HepG2 (cell line): ENCODE measurements at regions not wholly inside any gene's neighbourhood (a gene's known extent, or its start where the extent isn't known, plus 50 kb on each side); places are given as distances from the start of the nearest gene placed in this dataset.

Experiments used
- ATAC-seq: fragments of 200-7000 bp; cut with Tn5 transposase; 3 replicates; pipeline ENCODE4 v1.9.1; 2020; ENCODE audit warnings: mild to moderate bottlenecking, moderate library complexity
- BruUV-seq: library from RNA; stranded (reverse); fragments of 400-500 nt; replicated peaks from 2 replicates; lab custom pipeline; 2021; lab: Mats Ljungman, UMichigan
- CTCF ChIA-PET: fragments of 300-600 bp; formaldehyde crosslinking; extraction: SDS; loops from one replicate; lab custom pipeline; 2021; ENCODE audit warnings: low total read pairs, inconsistent platforms, low intra/inter-chr PET ratio; lab: Yijun Ruan, JAX
- POLR2A ChIA-PET: fragments of 350-600 bp; sonication (Branson Sonifier 250); formaldehyde crosslinking; loops from one replicate; lab custom pipeline; 2020; ENCODE audit warnings: antibody characterized with exemption, inconsistent platforms; lab: Yijun Ruan, JAX
- DNase-seq: peaks from one replicate; pipeline ENCODE4 v3.0.0-alpha.2; 2015; ENCODE audit warnings: low spot score
- FAIRE-seq: peaks from 3 replicates; lab custom pipeline; 2011; peaks lifted over from hg19 to GRCh38; lab: Jason Lieb, UNC
- H2AFZ ChIP-seq: one replicate; pipeline ENCODE4 v1.6.1; 2011; ENCODE audit warnings: low read length, inconsistent platforms
- H3K27ac ChIP-seq: fragments of 300-600 bp; 3 replicates; pipeline ENCODE4 v1.8.0; 2011; ENCODE audit warnings: mixed run types, mild to moderate bottlenecking, mixed read lengths, low read length, inconsistent platforms; ENCODE audit not compliant: insufficient read depth; ENCODE audit errors: extremely low read length
- H3K27me3 ChIP-seq, 2 experiments: fragments of 200-600 bp in 1 of 2; 2 replicates in 1 of 2; 3 replicates in 1 of 2; pipeline versions ENCODE4 v1.6.0 to v1.8.0; 2011; ENCODE audit warnings: low read length in 2 of 2, mild to moderate bottlenecking in 2 of 2, moderate library complexity in 2 of 2, inconsistent platforms in 1 of 2; ENCODE audit not compliant: insufficient read depth in 2 of 2, control insufficient read depth in 1 of 2
- H3K36me3 ChIP-seq, 2 experiments: fragments of 200-600 bp in 1 of 2; replicated peaks in 1 of 2; 2 replicates in 1 of 2; 3 replicates in 1 of 2; pipeline versions ENCODE4 v1.5.1 to v1.8.0; 2011; ENCODE audit warnings: low read length in 2 of 2, inconsistent platforms in 1 of 2; ENCODE audit not compliant: insufficient read depth in 2 of 2, control insufficient read depth in 1 of 2
- H3K4me1 ChIP-seq: 2 replicates; pipeline ENCODE4 v1.5.1; 2012; ENCODE audit warnings: low read length, inconsistent platforms; ENCODE audit not compliant: insufficient read depth
- H3K4me2 ChIP-seq: 2 replicates; pipeline ENCODE4 v1.6.0; 2011; ENCODE audit warnings: low read depth, low read length, inconsistent platforms
- H3K4me3 ChIP-seq, 3 experiments: fragments of 200-600 bp in 1 of 3; sonication (generic), shearing (Covaris generic) in 1 of 3; replicated peaks in 1 of 3; 2 replicates each; pipeline ENCODE4 v1.5.1; 2011 to 2016; ENCODE audit warnings: low read length in 3 of 3, inconsistent platforms in 2 of 3, low read depth in 2 of 3, mild to moderate bottlenecking in 2 of 3, control low read depth in 1 of 3, mixed read lengths in 1 of 3; ENCODE audit not compliant: insufficient read depth in 1 of 3
- H3K79me2 ChIP-seq: one replicate; pipeline ENCODE4 v1.6.1; 2011; ENCODE audit warnings: low read length, inconsistent platforms; ENCODE audit not compliant: insufficient read depth
- H3K9ac ChIP-seq: 2 replicates; pipeline ENCODE4 v1.6.0; 2011; ENCODE audit warnings: mild to moderate bottlenecking, low read depth, low read length, inconsistent platforms; ENCODE audit not compliant: insufficient read depth
- H3K9me3 ChIP-seq: 2 replicates; pipeline ENCODE4 v1.5.1; 2012; ENCODE audit warnings: mild to moderate bottlenecking, low read length
- H4K20me1 ChIP-seq: 2 replicates; pipeline ENCODE4 v1.6.0; 2011; ENCODE audit warnings: inconsistent platforms, mild to moderate bottlenecking, low read length, moderate library complexity; ENCODE audit not compliant: insufficient read depth
- CSRNP1 ChIP-seq: sonication (generic); formaldehyde crosslinking; IDR thresholded peaks from 2 replicates; pipeline ENCODE4 v1.8.1; 2023; ENCODE audit warnings: mild to moderate bottlenecking, missing genetic modification reagents
- IKZF4 ChIP-seq: sonication (generic); formaldehyde crosslinking; IDR thresholded peaks from 2 replicates; pipeline ENCODE4 v1.5.1; 2020; ENCODE audit warnings: borderline replicate concordance, mild to moderate bottlenecking, low read depth, missing genetic modification reagents; ENCODE audit errors: not compliant biosample characterization
- KAT7 ChIP-seq: IDR thresholded peaks from 2 replicates; pipeline ENCODE4 v1.6.1; 2018; ENCODE audit warnings: borderline replicate concordance, missing compliant biosample characterization
- KAT8 ChIP-seq: IDR thresholded peaks from 2 replicates; pipeline ENCODE4 v1.6.1; 2016; ENCODE audit warnings: missing genetic modification reagents, missing compliant biosample characterization
- KLF16 ChIP-seq, 2 experiments: sonication (generic) in 1 of 2; formaldehyde crosslinking in 1 of 2; IDR thresholded peaks; 2 replicates each; pipeline versions ENCODE4 v1.6.1 to v1.8.0; 2016 to 2023; ENCODE audit warnings: missing genetic modification reagents in 2 of 2, missing compliant biosample characterization in 1 of 2
- PLRG1 ChIP-seq: fragments of 450-650 bp; conservative IDR thresholded peaks from 2 replicates; pipeline ENCODE4 v1.6.1; 2016
- TARDBP ChIP-seq: sonication (generic); formaldehyde crosslinking; IDR thresholded peaks from 2 replicates; pipeline ENCODE4 v1.8.0; 2022; ENCODE audit warnings: mild to moderate bottlenecking, missing genetic modification reagents
- ZKSCAN8 ChIP-seq: IDR thresholded peaks from 2 replicates; pipeline ENCODE4 v1.6.1; 2016; ENCODE audit warnings: borderline replicate concordance, missing genetic modification reagents, missing compliant biosample characterization
- ZNF431 ChIP-seq: sonication (generic); formaldehyde crosslinking; IDR thresholded peaks from 2 replicates; pipeline ENCODE4 v1.9.0; 2022; ENCODE audit warnings: missing genetic modification reagents, low read depth, mild to moderate bottlenecking, borderline replicate concordance
- WGBS: methylation state at CpG from one replicate; pipeline ENCODE4 v1.1.6; 2017; ENCODE audit warnings: low lambda C conversion rate; 5-methylcytosine and 5-hydroxymethylcytosine counted together
- in situ Hi-C: cut with HindIII; loops from 2 replicates; pipeline ENCODE4 v1.10.0; 2017; ENCODE audit warnings: low pct_unique_long_range_greater_than_20kb; ENCODE audit not compliant: extremely low pct_ligation_motif_present
- intact Hi-C: fragments of 100-400 bp; cut with micrococcal nuclease; formaldehyde crosslinking; loops from one replicate; pipeline ENCODE4 v1.10.0; 2022; ENCODE audit not compliant: unreplicated experiment
- TF ChIP-seq, protein P1 (sequence below): sonication (generic); formaldehyde crosslinking; IDR thresholded peaks from 2 replicates; pipeline ENCODE4 v1.4.0; 2020; ENCODE audit warnings: mild to moderate bottlenecking, missing genetic modification reagents, borderline replicate concordance

GRCh38 chr5:7068156-7068555 is 327.8 kb upstream of the ADCY2 start:
- ChIA-PET CTCF (no interaction called here), POLR2A (no interaction called here)
- H3K27ac ChIP-seq: no peak overlapping the region
- H4K20me1 ChIP-seq: no peaks in the 10 kb centered on the region
- H3K4me2 ChIP-seq: no peak overlapping the region
- WGBS: 0% methylated on average over 2 of the region's 6 CpGs
- no peaks in the 10 kb centered on the region; a peak in 1 of 5 replicates for H3K27me3 ChIP-seq
- H3K4me3 ChIP-seq: no peak overlapping the region
- H3K9ac ChIP-seq: no peak overlapping the region
- H3K79me2 ChIP-seq: no peaks in the 10 kb centered on the region
- no peaks in the 10 kb centered on the region for H3K36me3 ChIP-seq
- no peak for DNase-seq
- in situ Hi-C loops (no loop called here), intact Hi-C loops (no loop called here)
- TF ChIP-seq KLF16 (CRISPR knock-in tag; IDR thresholded peaks at IDR 0.05) (no peak), ZKSCAN8 (no peak), KAT8 (no peak), IKZF4 (CRISPR knock-in tag) (no peak), TARDBP (no peak), PLRG1 (no peak), ZNF431 (CRISPR knock-in tag) (no peak), KAT7 (CRISPR knock-in tag) (no peak), CSRNP1 (CRISPR knock-in tag) (no peak)
- TF ChIP-seq, protein P1, sequence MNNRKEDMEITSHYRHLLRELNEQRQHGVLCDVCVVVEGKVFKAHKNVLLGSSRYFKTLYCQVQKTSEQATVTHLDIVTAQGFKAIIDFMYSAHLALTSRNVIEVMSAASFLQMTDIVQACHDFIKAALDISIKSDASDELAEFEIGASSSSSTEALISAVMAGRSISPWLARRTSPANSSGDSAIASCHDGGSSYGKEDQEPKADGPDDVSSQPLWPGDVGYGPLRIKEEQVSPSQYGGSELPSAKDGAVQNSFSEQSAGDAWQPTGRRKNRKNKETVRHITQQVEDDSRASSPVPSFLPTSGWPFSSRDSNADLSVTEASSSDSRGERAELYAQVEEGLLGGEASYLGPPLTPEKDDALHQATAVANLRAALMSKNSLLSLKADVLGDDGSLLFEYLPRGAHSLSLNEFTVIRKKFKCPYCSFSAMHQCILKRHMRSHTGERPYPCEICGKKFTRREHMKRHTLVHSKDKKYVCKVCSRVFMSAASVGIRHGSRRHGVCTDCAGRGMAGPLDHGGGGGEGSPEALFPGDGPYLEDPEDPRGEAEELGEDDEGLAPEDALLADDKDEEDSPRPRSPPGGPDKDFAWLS: no peak
- H3K9me3 ChIP-seq: no peaks in the 10 kb centered on the region
- H3K4me1 ChIP-seq: no peaks in the 10 kb centered on the region
- BruUV-seq: no TSS peak
- H2AFZ ChIP-seq: no peak overlapping the region
- no peak for ATAC-seq
- no peak for FAIRE-seq
